ENCODE measurements at regions not wholly inside any gene's neighbourhood (a gene's known extent, or its start where the extent isn't known, plus 50 kb on each side); places are given as distances from the start of the nearest gene placed in this dataset.
A peak's percentile ranks its signal among the peaks of the same experiment; 100 is the strongest.

GRCh38 chr1:4523551-4523950 lies 130.9 kb upstream of the AJAP1 start:
- no peak for DNase-seq (ENCODE audit: low spot score)

GRCh38 chr1:4526747-4527146 lies 127.7 kb upstream of the AJAP1 start:
- DNase-seq (ENCODE audit: low spot score) = no peak

GRCh38 chr1:4527819-4528218 lies 126.6 kb upstream of the AJAP1 start:
- peak; percentile 42 for DNase-seq (ENCODE audit: low spot score)

- no peak for DNase-seq (ENCODE audit: low spot score)
Observed at GRCh38 chr1:4528590-4528989, 125.8 kb upstream of the AJAP1 start.

GRCh38 chr1:4529446-4530165 lies 124.8 kb upstream of the AJAP1 start:
- DNase-seq (ENCODE audit: low spot score) = no peak

- DNase-seq (ENCODE audit: low spot score) = no peak
Observed at GRCh38 chr1:4530166-4530785, 124.1 kb upstream of the AJAP1 start.

- DNase-seq (ENCODE audit: low spot score) = no peak
Observed at GRCh38 chr1:4531842-4532241, 122.6 kb upstream of the AJAP1 start.

- DNase-seq (ENCODE audit: low spot score) = no peak
Observed at GRCh38 chr1:4532656-4533055, 121.8 kb upstream of the AJAP1 start.

- no peak for DNase-seq (ENCODE audit: low spot score)
Observed at GRCh38 chr1:4546911-4547310, 107.5 kb upstream of the AJAP1 start.

- no peak for DNase-seq (ENCODE audit: low spot score)
Observed at GRCh38 chr1:4549930-4550329, 104.5 kb upstream of the AJAP1 start.

- no peak for DNase-seq (ENCODE audit: low spot score)
Observed at GRCh38 chr1:4550941-4551340, 103.5 kb upstream of the AJAP1 start.

GRCh38 chr1:4551706-4552105 lies 102.7 kb upstream of the AJAP1 start:
- peak; percentile 18 for DNase-seq (ENCODE audit: low spot score)

- DNase-seq (ENCODE audit: low spot score) = no peak
Observed at GRCh38 chr1:4553761-4554160, 100.6 kb upstream of the AJAP1 start.

- DNase-seq (ENCODE audit: low spot score) = no peak
Observed at GRCh38 chr1:4554271-4554865, 100.0 kb upstream of the AJAP1 start.

GRCh38 chr1:4557949-4558348 lies 96.5 kb upstream of the AJAP1 start:
- DNase-seq (ENCODE audit: low spot score) = no peak

- no peak for DNase-seq (ENCODE audit: low spot score)
Observed at GRCh38 chr1:4561205-4561604, 93.2 kb upstream of the AJAP1 start.

GRCh38 chr1:4562321-4562720 lies 92.1 kb upstream of the AJAP1 start:
- DNase-seq (ENCODE audit: low spot score) = no peak

- DNase-seq (ENCODE audit: low spot score) = no peak
Observed at GRCh38 chr1:4563586-4563985, 90.8 kb upstream of the AJAP1 start.

- DNase-seq (ENCODE audit: low spot score) = no peak
Observed at GRCh38 chr1:4564051-4564450, 90.4 kb upstream of the AJAP1 start.

GRCh38 chr1:4565166-4565565 lies 89.2 kb upstream of the AJAP1 start:
- DNase-seq (ENCODE audit: low spot score) = no peak

GRCh38 chr1:4565801-4566449 lies 88.5 kb upstream of the AJAP1 start:
- DNase-seq (ENCODE audit: low spot score) = no peak

GRCh38 chr1:4571263-4571662 lies 83.1 kb upstream of the AJAP1 start:
- no peak for DNase-seq (ENCODE audit: low spot score)

GRCh38 chr1:4573526-4573925 lies 80.9 kb upstream of the AJAP1 start:
- DNase-seq (ENCODE audit: low spot score) = no peak
